ENCODE measurements at regions not wholly inside any gene's neighbourhood (a gene's known extent, or its start where the extent isn't known, plus 50 kb on each side); places are given as distances from the start of the nearest gene placed in this dataset.

- Histone ChIP-seq H3F3A (ENCODE audit: insufficient read depth) (0 out of 2 replicates have a peak, but pooled peaks cover 4% of the 10 kb centered on the region), H3K9ac (no peak overlapping the region), H3K4me1 (ENCODE audit: insufficient read depth) (peaks cover 9% of the 10 kb centered on the region; the same call in 1 of the 2 replicates), H3K9me2 (ENCODE audit: insufficient read depth) (no peaks in the 10 kb centered on the region), H4K20me1 (ENCODE audit: insufficient read depth) (no peaks in the 10 kb centered on the region), H3K4me2 (ENCODE audit: unreplicated experiment) (no peak overlapping the region), H3K79me2 (ENCODE audit: insufficient read depth) (no peaks in the 10 kb centered on the region), H3K9me3 (ENCODE audit: low read depth) (no peaks in the 10 kb centered on the region), H3K36me3 (ENCODE audit: low read depth) (no peaks in the 10 kb centered on the region), H2AFZ (no peak overlapping the region), H3K27ac (no peak overlapping the region), H3K4me3 (no peak overlapping the region), H3K27me3 (replicated peaks; ENCODE audit: insufficient read depth) (no peaks in the 10 kb centered on the region)
- no peak for DNase-seq
- TF ChIP-seq EZH2 (IDR thresholded peaks at IDR 0.05; ENCODE audit: insufficient read depth, poor library complexity, severe bottlenecking) (no peak), EZH2phosphoT487 (IDR thresholded peaks at IDR 0.05; ENCODE audit: insufficient read depth, low read depth) (no peak)
- in situ Hi-C loops (cut with MboI): no loop called here
These were observed 264.8 kb upstream of the DUSP10 start for GRCh38 chr1:222006715-222007114.

GRCh38 chr1:222004784-222005183, 262.9 kb upstream of the DUSP10 start:
- WGBS, 2 experiments (ENCODE audit: low coverage in 1 of 2, low lambda C conversion rate in 2 of 2, missing lambda C conversion rate in 2 of 2): 81 to 91% methylated on average over 2 of the region's 2 CpGs
- no peaks in the 10 kb centered on the region for H4K20me1 ChIP-seq (ENCODE audit: insufficient read depth)
- H3K27me3 ChIP-seq (replicated peaks; ENCODE audit: insufficient read depth): no peaks in the 10 kb centered on the region
- H3K9me3 ChIP-seq (ENCODE audit: low read depth): no peaks in the 10 kb centered on the region
- no peak overlapping the region for H3K4me2 ChIP-seq (ENCODE audit: unreplicated experiment)
- in situ Hi-C loops (cut with MboI): no loop called here
- no peaks in the 10 kb centered on the region for H3K9me2 ChIP-seq (ENCODE audit: insufficient read depth)
- no peaks in the 10 kb centered on the region for H3K79me2 ChIP-seq (ENCODE audit: insufficient read depth)
- no peak overlapping the region for H3K27ac ChIP-seq
- no peak for DNase-seq
- H3K36me3 ChIP-seq (ENCODE audit: low read depth): no peaks in the 10 kb centered on the region
- peaks cover 9% of the 10 kb centered on the region; the same call in 1 of the 2 replicates for H3K4me1 ChIP-seq (ENCODE audit: insufficient read depth)
- H3K4me3 ChIP-seq: no peak overlapping the region
- no peak overlapping the region for H3K9ac ChIP-seq
- TF ChIP-seq EZH2phosphoT487 (IDR thresholded peaks at IDR 0.05; ENCODE audit: insufficient read depth, low read depth) (no peak), EZH2 (IDR thresholded peaks at IDR 0.05; ENCODE audit: insufficient read depth, poor library complexity, severe bottlenecking) (no peak)
- 0 out of 2 replicates have a peak, but pooled peaks cover 4% of the 10 kb centered on the region for H3F3A ChIP-seq (ENCODE audit: insufficient read depth)
- no peak overlapping the region for H2AFZ ChIP-seq

DNA sequence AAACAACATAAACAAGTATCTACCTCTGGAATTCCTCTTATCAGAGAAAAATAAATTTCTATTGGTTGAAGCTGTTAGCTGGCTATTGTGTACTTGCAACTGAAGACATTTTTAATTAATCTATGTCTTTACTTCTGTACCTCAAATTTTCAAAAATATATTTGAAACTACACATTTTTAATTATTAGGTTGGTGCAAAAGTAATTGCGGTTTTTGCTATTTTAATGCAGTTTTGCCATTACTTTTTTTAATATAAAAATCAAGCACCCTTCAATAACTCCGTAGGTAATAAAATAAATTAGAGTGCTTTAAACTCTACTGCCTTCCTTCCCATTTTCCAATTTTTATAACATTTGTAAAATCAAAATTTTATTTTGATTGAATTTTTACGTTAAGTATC, 262.1 kb upstream of the DUSP10 start:
- Histone ChIP-seq H3K36me3 (ENCODE audit: low read depth) (no peaks in the 10 kb centered on the region), H3K9me3 (ENCODE audit: low read depth) (no peaks in the 10 kb centered on the region), H3K9ac (no peak overlapping the region), H4K20me1 (ENCODE audit: insufficient read depth) (no peaks in the 10 kb centered on the region), H3K79me2 (ENCODE audit: insufficient read depth) (no peaks in the 10 kb centered on the region), H3F3A (ENCODE audit: insufficient read depth) (peaks cover 1% of the 10 kb centered on the region; the same call in 1 of the 2 replicates), H3K27me3 (replicated peaks; ENCODE audit: insufficient read depth) (no peaks in the 10 kb centered on the region), H2AFZ (no peak overlapping the region), H3K27ac (no peak overlapping the region), H3K4me2 (ENCODE audit: unreplicated experiment) (no peak overlapping the region), H3K4me1 (ENCODE audit: insufficient read depth) (peaks cover 9% of the 10 kb centered on the region; the same call in 1 of the 2 replicates), H3K9me2 (ENCODE audit: insufficient read depth) (no peaks in the 10 kb centered on the region), H3K4me3 (no peak overlapping the region)
- in situ Hi-C loops (cut with MboI): no loop called here
- TF ChIP-seq EZH2 (IDR thresholded peaks at IDR 0.05; ENCODE audit: insufficient read depth, poor library complexity, severe bottlenecking): no peak
- TF ChIP-seq EZH2phosphoT487 (IDR thresholded peaks at IDR 0.05; ENCODE audit: insufficient read depth, low read depth): no peak
- no peak for DNase-seq
- 97% methylated on average over 3 of the region's 3 CpGs for WGBS, 2 experiments (ENCODE audit: low coverage in 1 of 2, low lambda C conversion rate in 2 of 2, missing lambda C conversion rate in 2 of 2)

DNA sequence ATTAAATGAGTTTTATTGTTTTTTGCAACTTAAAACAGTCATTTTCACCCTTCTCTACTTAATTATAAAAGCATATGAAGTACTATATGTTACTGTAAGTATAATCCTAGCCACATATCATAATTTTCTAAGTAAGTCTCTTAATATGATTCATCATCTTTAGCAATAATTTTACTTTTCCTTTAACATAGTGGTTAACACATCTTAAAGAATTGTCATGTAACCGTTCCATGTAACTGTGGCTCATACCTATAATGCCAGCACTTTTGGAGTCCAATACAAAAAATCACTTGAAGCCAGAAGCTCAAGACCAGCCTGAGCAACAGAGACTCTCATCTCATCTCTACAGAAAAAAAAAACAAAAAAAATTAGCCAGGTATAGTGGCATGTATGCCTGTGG, 260.6 kb upstream of the DUSP10 start:
- no peaks in the 10 kb centered on the region for H3K9me3 ChIP-seq (ENCODE audit: low read depth)
- no peak for DNase-seq
- H3K36me3 ChIP-seq (ENCODE audit: low read depth): no peaks in the 10 kb centered on the region
- no peak overlapping the region for H3K4me2 ChIP-seq (ENCODE audit: unreplicated experiment)
- TF ChIP-seq EZH2 (IDR thresholded peaks at IDR 0.05; ENCODE audit: insufficient read depth, poor library complexity, severe bottlenecking) (no peak), EZH2phosphoT487 (IDR thresholded peaks at IDR 0.05; ENCODE audit: insufficient read depth, low read depth) (no peak)
- no peak overlapping the region for H3K4me3 ChIP-seq
- no peaks in the 10 kb centered on the region for H3K9me2 ChIP-seq (ENCODE audit: insufficient read depth)
- in situ Hi-C loops (cut with MboI): no loop called here
- H3K27ac ChIP-seq: no peak overlapping the region
- H3F3A ChIP-seq (ENCODE audit: insufficient read depth): peaks cover 9% of the 10 kb centered on the region
- WGBS, 2 experiments (ENCODE audit: low coverage in 1 of 2, low lambda C conversion rate in 2 of 2, missing lambda C conversion rate in 2 of 2): 96 to 100% methylated on average over 1 of the region's 1 CpG
- H3K27me3 ChIP-seq (replicated peaks; ENCODE audit: insufficient read depth): no peaks in the 10 kb centered on the region
- no peak overlapping the region for H3K9ac ChIP-seq
- no peak overlapping the region for H2AFZ ChIP-seq
- H3K4me1 ChIP-seq (ENCODE audit: insufficient read depth): peaks cover 11% of the 10 kb centered on the region
- H4K20me1 ChIP-seq (ENCODE audit: insufficient read depth): no peaks in the 10 kb centered on the region
- H3K79me2 ChIP-seq (ENCODE audit: insufficient read depth): no peaks in the 10 kb centered on the region

DNA sequence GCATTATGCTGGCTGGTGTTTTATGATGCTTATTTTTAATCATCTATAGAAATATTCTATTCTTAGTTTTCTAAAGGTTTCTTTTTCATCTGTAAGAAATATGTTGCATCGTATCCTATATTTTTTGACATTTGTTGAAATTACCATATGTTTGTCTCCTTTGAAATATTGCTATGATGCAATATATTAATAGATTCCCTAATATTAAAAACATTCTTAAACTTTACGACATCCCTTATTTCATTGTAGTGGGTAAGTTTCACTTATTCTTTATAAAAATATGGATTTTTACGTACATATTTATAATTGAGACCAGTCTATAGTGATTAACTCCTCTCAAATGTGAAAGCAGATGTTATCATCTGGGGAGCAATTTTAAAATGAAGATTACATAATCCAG, 258.2 kb upstream of the DUSP10 start:
- Histone ChIP-seq H3K4me1 (ENCODE audit: insufficient read depth) (peaks cover 20% of the 10 kb centered on the region), H3F3A (ENCODE audit: insufficient read depth) (peaks cover 28% of the 10 kb centered on the region), H3K4me3 (no peak overlapping the region), H3K27ac (no peak overlapping the region), H3K79me2 (ENCODE audit: insufficient read depth) (no peaks in the 10 kb centered on the region), H3K9me2 (ENCODE audit: insufficient read depth) (no peaks in the 10 kb centered on the region), H3K4me2 (ENCODE audit: unreplicated experiment) (no peak overlapping the region), H3K27me3 (replicated peaks; ENCODE audit: insufficient read depth) (no peaks in the 10 kb centered on the region), H4K20me1 (ENCODE audit: insufficient read depth) (no peaks in the 10 kb centered on the region), H3K9ac (no peak overlapping the region), H2AFZ (no peak overlapping the region), H3K36me3 (ENCODE audit: low read depth) (no peaks in the 10 kb centered on the region), H3K9me3 (ENCODE audit: low read depth) (no peaks in the 10 kb centered on the region)
- no peak for DNase-seq
- TF ChIP-seq EZH2 (IDR thresholded peaks at IDR 0.05; ENCODE audit: insufficient read depth, poor library complexity, severe bottlenecking): no peak
- TF ChIP-seq EZH2phosphoT487 (IDR thresholded peaks at IDR 0.05; ENCODE audit: insufficient read depth, low read depth): no peak
- in situ Hi-C loops (cut with MboI): no loop called here
- WGBS, 2 experiments (ENCODE audit: low coverage in 1 of 2, low lambda C conversion rate in 2 of 2, missing lambda C conversion rate in 2 of 2): 74% methylated on average over 3 of the region's 3 CpGs

Data from GM23248 (cell line).